HG02943 (cell line): ENCODE measurements at regions not wholly inside any gene's neighbourhood (a gene's known extent, or its start where the extent isn't known, plus 50 kb on each side); places are given as distances from the start of the nearest gene placed in this dataset.

Source experiments
- ATAC-seq: cut with Tn5 transposase; IDR thresholded peaks from one replicate; pipeline ENCODE4 v1.9.1; 2021; ENCODE audit warnings: mild to moderate bottlenecking, low read depth, moderate library complexity; ENCODE audit not compliant: unreplicated experiment

DNA sequence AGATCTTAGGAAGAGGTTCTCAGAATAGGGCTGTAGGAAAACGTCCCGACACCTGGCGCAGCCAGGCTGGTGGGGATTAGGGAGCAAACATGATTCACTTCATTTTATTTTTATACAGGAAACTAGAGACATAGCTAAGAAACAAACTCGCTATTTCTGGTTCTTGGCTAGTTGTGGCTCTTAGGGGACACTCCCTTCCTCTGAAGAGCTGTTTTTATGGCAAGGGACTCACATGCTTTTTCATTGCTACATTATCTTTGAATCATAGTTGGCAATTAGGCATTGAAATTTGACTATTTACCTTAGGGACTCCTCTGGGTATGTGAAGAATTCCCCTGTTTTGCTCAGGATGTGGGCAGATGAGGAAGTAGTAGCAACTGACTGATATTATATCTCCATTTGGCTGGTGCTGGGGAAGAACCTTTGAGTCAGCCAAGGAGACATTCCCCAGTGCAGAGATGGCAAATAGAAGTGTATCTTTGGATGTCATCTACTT, 174.5 kb downstream of the SMIM20 start:
- ATAC-seq: peak; percentile 64

GRCh38 chr4:26093551-26093950, 179.5 kb downstream of the SMIM20 start:
- no peak for ATAC-seq

GRCh38 chr4:26094076-26094475, 180.1 kb downstream of the SMIM20 start:
- ATAC-seq: no peak

DNA sequence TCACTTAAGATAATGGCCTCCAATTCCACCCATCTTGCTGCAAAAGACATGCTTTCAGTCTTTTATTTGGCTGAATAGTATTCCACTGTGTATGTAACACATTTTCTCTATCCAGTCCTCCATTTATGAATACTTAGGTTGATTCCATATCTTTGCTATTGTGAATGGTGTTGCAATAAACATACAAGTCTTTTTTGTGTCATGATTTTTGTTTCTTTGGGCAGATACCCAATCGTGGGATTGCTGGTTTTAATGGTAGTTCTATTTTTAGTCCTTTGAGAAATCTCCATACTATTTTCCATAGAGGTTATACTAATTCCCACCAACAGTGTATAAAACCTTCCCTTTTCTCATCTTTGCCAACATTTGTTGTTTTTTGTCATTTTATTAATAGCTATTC, 180.9 kb downstream of the SMIM20 start:
- no peak for ATAC-seq

DNA sequence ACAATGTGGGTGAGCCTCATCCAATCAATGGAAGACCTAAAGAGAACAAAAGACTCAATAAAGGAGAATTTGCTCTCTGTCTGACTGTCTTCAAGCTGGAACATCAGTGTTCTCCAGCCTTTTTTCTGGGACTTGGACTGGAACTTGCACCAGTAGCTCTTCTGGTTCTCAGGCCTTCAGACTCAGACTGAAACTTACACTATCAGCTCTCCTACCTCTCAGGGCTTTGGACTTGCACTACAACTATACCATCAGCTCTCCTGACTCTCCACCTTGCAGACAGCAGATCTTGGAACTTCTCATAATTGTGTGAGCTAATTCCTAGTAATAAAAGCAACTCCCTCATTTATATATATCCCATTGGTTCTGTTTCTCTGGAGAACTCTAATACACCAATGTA, 185.9 kb downstream of the SMIM20 start:
- ATAC-seq: no peak

GRCh38 chr4:26101011-26101410, 187.0 kb downstream of the SMIM20 start:
- no peak for ATAC-seq

GRCh38 chr4:26104056-26104685, 190.2 kb downstream of the SMIM20 start:
- no peak for ATAC-seq

DNA sequence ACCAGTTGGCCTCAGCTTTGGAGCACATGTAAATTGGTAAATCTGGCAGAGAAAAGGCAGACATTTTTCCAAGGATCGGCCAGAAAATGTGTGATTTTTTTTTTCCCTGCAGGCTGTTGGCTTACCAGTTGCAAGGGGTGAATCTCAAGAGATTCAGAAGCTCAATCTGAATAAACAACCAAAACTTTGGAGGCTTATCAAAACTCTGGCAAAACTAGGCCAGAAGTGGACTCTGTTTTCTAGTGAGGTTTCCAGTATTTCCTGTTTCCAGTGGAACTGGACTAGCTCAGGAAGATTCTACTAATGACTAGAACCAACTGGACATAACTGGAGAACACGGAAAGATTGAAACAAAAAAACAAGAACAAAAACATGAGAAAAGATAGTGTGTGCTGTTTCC, 191.3 kb downstream of the SMIM20 start:
- no peak for ATAC-seq

DNA sequence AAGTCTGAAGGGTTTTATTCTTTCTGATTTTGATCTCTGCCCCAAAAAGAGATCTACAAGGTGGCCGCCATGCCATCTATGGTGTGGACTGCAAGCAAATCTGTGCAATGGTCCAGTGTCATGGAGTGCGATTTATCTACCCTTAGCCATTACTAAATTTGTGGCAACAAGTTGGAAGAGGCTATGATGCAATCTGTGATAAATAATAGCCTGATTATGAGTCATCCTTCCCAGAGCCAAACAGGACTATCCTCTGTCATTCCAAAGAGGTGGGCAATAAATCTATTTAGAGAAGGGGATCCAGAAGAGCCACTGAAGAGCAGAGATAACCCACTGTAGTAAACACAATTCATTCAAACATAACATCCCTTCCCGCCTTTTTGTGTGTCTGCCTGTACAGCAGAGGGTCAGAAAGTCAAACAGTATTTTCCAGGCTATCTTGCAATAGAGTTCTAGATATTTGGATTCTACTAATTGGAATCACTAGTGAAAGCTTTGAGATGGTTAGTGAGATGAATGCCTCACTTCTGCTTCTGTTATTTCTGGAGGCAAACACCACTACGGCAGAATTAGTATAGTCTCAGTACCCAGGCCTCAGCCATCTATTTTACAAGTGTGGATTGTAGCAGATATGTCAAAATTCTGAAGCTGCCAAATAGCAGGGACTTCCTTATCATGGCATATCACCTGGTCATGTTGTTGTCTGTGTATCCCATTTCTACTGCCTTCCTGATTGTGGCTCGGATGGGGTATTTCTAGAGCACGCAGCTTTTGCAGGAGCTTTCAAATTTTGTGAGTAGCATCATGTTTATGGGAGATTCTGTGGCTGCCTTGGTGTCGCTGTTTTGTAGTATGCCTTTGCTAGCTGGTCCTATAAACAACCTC, 192.0 kb downstream of the SMIM20 start:
- ATAC-seq: no peak

DNA sequence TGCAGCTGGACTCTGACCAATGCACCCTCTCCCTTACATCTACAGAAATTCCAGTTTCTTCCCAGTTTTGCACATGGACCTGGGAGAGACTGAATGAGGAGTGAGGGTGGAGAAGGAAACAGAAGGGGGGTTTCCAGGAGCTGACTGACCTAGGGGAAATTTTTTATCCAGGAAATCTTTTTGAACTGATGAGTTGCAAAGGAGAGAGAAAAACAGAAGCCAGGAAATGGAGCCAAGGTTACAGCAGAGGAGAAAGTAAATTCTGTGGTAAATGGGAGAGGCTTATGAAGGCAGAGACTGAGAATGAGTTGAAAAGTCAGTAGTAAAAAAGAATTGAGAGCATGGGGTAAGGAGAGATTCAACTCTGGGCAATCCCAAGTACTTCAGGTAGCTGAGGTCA, 192.8 kb downstream of the SMIM20 start:
- no peak for ATAC-seq

DNA sequence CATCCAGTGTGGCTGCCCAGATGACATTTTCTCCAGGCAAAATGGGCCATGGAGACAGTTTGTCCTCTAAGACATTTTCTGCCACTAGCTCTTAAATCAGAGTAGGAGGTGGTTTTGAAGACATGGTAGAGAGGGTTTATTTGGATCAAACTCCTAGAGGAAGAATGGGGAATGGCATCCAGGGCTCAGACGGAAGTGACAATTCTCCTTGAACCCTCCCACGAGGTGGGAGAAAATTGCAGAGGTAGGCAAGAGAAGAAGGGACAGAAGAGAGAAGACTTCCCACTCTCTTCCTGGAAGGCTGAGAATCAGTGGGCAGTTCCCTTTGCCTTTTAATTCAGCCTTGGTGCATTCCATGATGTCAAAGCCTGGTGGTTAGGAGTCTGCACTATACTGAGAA, 194.0 kb downstream of the SMIM20 start:
- no peak for ATAC-seq

DNA sequence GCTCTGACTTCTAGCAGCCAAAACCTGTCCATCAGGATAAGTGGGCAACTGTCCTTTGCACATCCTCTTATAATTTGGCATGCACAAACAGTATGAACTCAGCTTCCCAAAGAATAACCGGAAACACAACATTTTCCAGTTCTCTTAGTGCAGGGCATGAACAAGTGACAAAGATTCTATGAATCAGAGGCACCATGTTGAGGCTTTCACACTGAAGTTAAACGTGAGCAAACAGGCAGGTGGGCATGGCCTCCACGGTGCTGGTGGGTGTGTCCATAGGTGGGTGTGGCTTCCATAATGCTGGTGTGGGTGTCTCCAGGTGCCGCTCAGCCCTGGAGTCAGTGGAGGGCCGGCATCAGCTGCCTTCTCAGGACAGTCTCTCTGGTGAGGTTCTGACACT, 196.5 kb downstream of the SMIM20 start:
- ATAC-seq: no peak

DNA sequence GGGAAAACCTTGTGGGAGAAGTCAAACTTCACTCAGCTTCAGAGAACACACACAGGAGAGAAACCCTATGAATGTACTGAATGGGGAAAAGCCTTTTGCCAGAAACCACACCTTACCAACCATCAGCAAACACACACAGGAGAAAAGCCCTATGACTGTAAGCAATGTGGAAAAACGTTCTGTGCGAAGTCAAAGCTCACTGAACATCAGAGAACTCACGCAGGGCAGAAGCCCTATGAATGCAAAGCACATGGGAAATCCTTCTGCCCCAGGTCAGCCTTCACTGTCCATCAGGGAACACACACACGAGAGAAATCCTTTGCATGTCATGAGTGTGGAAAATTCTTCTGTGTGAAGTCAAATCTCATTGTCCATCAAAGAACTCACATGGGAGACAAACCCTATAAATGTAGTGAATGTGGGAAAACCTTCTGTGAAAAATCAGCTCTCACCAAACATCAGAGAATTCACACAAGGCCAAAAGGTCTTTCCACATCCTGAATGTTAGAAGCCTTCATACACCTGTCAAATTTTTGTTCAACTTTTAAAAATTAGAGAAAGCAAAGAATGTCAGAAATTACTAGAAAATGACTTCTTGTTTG, 199.4 kb downstream of the SMIM20 start:
- ATAC-seq: no peak

DNA sequence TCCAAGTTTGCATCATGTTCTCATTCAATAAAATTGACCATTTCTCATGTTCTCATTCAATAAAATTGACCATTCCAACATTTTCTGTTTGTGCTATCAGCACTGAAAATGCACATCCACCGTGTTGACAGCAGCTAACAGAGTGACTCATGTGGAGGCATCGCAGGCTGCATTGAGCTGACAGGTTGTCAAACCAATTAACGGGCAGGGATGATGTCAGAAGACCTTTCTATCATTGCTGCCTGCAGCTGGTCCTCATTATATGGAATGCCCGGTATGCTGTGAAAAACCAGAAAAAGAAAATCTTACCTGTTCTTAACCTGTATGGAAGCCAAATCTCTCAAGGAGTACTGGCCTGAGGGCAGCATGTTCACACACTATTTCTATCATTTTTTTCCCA, 202.0 kb downstream of the SMIM20 start:
- ATAC-seq: no peak

- ATAC-seq: no peak
Observed at GRCh38 chr4:26120098-26120825, 200.6 kb upstream of the RBPJ start.

- no peak for ATAC-seq
Observed at GRCh38 chr4:26122690-26123089, 198.1 kb upstream of the RBPJ start.

GRCh38 chr4:26124753-26125321, 196.0 kb upstream of the RBPJ start:
- ATAC-seq: no peak

DNA sequence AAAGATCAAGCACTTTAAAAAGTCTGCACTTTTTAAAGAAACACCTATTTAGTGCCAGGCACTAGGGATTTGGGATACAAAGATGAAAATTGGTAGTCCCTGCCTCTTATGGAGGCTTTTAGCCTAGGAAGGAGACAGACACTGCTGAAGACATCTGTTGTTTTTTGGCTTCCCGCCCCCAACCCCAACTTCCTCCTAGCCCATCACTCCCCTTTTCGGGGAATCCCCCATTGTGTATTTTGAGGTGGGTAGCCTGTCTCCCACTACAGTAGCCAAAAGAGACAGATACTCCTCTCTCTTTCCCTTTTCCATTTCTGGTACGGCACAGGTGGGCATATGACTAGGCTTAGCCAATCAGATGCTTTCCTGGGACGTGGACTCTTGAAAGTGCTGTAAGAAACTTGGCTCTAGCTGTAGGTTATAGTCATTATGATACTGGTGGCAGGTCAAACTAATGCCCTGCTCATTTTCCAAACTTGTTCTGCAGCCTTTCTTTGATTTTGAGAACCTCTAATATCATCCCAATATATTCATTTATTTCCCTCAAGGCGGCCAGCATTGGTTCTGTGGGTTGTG, 194.6 kb upstream of the RBPJ start:
- ATAC-seq: no peak

DNA sequence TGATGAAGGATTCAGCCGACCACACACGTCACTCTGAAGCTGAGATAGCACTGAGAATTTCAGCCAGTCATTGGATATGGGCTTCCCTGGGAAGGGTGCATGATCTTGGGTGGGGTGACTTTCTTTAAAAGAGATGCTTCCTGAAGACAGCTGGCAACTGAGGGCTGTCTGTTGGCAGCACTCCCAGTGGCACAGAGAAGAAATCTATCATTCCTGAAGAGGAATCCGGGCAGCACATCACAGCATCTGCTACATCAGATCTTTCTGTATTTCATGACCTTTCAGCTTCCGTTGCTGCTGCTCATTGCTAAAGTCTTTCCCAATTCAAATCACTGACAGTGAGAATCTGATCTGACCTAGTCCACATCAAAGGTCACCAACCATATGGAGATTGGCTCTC, 193.8 kb upstream of the RBPJ start:
- no peak for ATAC-seq

DNA sequence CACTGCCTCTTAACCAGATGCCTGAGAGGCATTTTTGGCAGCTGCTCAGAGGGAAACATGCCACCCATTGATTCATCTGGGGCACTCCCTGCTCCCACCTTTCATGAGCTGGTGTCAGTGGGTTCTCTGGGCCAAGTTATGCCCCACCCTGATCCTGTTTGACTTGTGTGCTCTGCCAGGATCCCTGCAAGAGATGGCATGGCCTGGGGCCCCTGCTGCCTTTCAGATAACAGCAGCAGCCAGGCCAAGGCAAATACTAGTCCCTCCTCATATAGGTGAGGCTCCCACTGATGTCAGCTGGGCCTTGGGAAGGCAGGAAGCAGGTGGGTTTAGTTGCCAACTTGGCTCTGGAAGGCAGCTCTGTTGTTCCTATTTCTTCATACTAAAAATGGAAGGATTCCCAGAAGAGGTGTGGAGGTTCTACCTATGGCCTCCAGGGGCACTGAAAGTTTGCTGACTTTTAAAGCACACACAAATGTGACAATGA, 192.9 kb upstream of the RBPJ start:
- no peak for ATAC-seq
